Peyer's patch (tissue), 4 donors: ENCODE measurements at regions not wholly inside any gene's neighbourhood (a gene's known extent, or its start where the extent isn't known, plus 50 kb on each side); places are given as distances from the start of the nearest gene placed in this dataset.

Experiments
- DNase-seq, 3 donors: peaks; one replicate each; pipeline ENCODE4 v3.0.0-alpha.2; 2017 to 2019
- H3K27ac ChIP-seq, 4 donors: fragments of 200-600 bp; sonication (generic); one replicate each; pipeline ENCODE4 v1.5.1; 2016 to 2019
- H3K27me3 ChIP-seq, 2 donors: fragments of 200-600 bp; sonication (generic); one replicate each; pipeline ENCODE4 v1.5.1; 2019
- H3K36me3 ChIP-seq, 3 donors: fragments of 200-600 bp; sonication (generic); one replicate each; pipeline ENCODE4 v1.5.1; 2016 to 2019
- H3K4me1 ChIP-seq, 4 donors: fragments of 200-600 bp; sonication (generic); one replicate each; pipeline ENCODE4 v1.5.1; 2016 to 2019
- H3K4me3 ChIP-seq, 4 donors: fragments of 200-600 bp; sonication (generic); 1 replicate in 3 of 4; 2 replicates in 1 of 4; pipeline ENCODE4 v1.5.1; 2016 to 2019; ENCODE audit warnings: mild to moderate bottlenecking in 1 of 4
- H3K9me3 ChIP-seq, 4 donors: fragments of 200-600 bp; sonication (generic); one replicate each; pipeline ENCODE4 v1.5.1; 2016 to 2019; ENCODE audit warnings: mild to moderate bottlenecking in 1 of 4
- POLR2A ChIP-seq, 2 donors: fragments of 450-650 bp; IDR thresholded peaks; one replicate each; pipeline ENCODE4 v1.5.1; 2017; ENCODE audit warnings: antibody characterized with exemption in 2 of 2, mild to moderate bottlenecking in 2 of 2, moderate library complexity in 2 of 2
- TF ChIP-seq, protein P1 (sequence below), 6 experiments: fragments of 450-650 bp in 4 of 6; fragments of 200-600 bp in 2 of 6; sonication (generic) in 1 of 6; IDR thresholded peaks; one replicate each; pipeline ENCODE4 v1.5.1; 2017 to 2019; ENCODE audit warnings: antibody characterized with exemption in 6 of 6, mild to moderate bottlenecking in 3 of 6, moderate library complexity in 1 of 6

DNA sequence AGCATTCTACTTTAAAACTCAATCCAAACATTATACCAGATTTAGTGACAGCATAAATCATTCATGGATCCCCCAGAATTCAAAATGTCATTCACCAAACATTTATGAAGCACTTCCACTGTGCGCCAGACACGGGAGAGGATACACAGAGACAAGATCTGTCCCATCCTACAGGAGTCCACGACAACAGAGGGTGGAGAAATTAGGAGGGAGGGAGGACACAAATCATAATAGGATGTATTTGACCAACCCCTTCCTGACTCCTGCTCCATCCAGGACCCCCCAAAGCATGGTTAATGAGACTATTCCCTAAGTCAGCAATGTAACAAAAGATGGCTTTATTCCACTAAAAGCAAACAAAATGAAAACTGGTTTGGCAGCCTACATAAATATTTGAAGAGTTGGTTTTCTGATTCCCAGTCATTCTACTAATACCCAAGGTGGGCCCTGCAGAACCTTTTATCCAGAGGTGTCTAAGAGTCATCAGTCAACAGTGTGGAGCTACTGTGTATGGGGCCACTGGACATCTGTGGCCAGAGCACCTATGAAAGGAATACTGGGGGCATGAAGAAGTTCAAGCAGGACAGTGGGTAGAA, 62.8 kb upstream of the DOCK9 start:
- Histone ChIP-seq H3K4me1 (no peaks in the 10 kb centered on the region), H3K4me3 (no peak overlapping the region), H3K36me3 (no peaks in the 10 kb centered on the region), H3K27me3 (no peaks in the 10 kb centered on the region), H3K9me3 (peaks cover 0 to 4% (median 0%) of the 10 kb centered on the region in 4 donors), H3K27ac (no peak overlapping the region)
- TF ChIP-seq POLR2A (IDR thresholded peaks at IDR 0.05): no peak
- TF ChIP-seq, protein P1, sequence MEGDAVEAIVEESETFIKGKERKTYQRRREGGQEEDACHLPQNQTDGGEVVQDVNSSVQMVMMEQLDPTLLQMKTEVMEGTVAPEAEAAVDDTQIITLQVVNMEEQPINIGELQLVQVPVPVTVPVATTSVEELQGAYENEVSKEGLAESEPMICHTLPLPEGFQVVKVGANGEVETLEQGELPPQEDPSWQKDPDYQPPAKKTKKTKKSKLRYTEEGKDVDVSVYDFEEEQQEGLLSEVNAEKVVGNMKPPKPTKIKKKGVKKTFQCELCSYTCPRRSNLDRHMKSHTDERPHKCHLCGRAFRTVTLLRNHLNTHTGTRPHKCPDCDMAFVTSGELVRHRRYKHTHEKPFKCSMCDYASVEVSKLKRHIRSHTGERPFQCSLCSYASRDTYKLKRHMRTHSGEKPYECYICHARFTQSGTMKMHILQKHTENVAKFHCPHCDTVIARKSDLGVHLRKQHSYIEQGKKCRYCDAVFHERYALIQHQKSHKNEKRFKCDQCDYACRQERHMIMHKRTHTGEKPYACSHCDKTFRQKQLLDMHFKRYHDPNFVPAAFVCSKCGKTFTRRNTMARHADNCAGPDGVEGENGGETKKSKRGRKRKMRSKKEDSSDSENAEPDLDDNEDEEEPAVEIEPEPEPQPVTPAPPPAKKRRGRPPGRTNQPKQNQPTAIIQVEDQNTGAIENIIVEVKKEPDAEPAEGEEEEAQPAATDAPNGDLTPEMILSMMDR (IDR thresholded peaks at IDR 0.05): no peak
- no peak for DNase-seq

DNA sequence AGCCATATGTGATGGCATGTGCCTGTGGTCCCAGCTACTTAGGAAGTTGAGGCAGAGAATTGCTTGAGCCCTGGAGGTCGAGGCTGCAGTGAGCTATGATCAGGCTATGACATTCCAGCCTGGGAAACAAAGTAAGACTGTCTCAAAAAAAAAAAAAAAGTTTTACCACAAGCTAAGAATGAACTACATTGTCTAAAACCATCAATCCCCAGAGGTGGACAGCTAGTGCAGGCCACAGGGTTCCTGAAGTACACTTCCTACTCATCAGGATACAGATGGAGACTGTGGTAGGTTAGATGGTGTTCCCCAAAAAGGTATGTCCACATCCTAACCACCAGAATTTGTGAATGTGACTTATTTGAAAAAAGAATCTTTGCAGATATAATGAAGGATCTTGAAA, 63.5 kb upstream of the DOCK9 start:
- H3K36me3 ChIP-seq: no peaks in the 10 kb centered on the region
- no peaks in the 10 kb centered on the region for H3K27me3 ChIP-seq
- peaks cover 0 to under 1% (median 0%) of the 10 kb centered on the region in 4 donors for H3K4me1 ChIP-seq
- no peak overlapping the region for H3K27ac ChIP-seq
- no peak for DNase-seq
- no peak overlapping the region for H3K4me3 ChIP-seq
- H3K9me3 ChIP-seq: no peaks in the 10 kb centered on the region
- no peak for TF ChIP-seq POLR2A (IDR thresholded peaks at IDR 0.05)
- TF ChIP-seq, protein P1 (IDR thresholded peaks at IDR 0.05): no peak

DNA sequence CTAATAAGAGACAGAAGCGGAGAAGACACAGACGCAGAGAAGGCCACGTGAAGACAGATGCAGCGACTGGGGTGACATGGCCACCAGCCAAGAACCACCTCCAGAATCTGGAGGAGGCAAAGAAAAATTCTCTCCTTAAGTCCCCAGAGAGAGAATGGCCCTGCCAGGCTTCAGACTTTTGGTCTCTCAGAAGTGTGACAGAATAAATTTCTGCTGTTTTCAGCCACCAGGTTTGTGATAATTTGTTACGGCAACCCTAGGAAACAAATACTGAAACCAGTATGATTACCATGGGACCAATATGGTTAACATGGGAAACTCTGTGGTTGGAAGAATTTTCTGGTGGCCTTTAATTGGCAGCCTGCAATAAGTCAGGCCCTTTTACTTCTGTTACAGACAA, 63.9 kb upstream of the DOCK9 start:
- no peaks in the 10 kb centered on the region for H3K27me3 ChIP-seq
- no peaks in the 10 kb centered on the region for H3K36me3 ChIP-seq
- H3K4me1 ChIP-seq: peaks cover 0 to 5% (median 0%) of the 10 kb centered on the region in 4 donors
- H3K9me3 ChIP-seq: no peaks in the 10 kb centered on the region
- no peak overlapping the region for H3K4me3 ChIP-seq
- H3K27ac ChIP-seq: no peak overlapping the region
- TF ChIP-seq, protein P1 (IDR thresholded peaks at IDR 0.05): no peak
- TF ChIP-seq POLR2A (IDR thresholded peaks at IDR 0.05): no peak
- DNase-seq: no peak

DNA sequence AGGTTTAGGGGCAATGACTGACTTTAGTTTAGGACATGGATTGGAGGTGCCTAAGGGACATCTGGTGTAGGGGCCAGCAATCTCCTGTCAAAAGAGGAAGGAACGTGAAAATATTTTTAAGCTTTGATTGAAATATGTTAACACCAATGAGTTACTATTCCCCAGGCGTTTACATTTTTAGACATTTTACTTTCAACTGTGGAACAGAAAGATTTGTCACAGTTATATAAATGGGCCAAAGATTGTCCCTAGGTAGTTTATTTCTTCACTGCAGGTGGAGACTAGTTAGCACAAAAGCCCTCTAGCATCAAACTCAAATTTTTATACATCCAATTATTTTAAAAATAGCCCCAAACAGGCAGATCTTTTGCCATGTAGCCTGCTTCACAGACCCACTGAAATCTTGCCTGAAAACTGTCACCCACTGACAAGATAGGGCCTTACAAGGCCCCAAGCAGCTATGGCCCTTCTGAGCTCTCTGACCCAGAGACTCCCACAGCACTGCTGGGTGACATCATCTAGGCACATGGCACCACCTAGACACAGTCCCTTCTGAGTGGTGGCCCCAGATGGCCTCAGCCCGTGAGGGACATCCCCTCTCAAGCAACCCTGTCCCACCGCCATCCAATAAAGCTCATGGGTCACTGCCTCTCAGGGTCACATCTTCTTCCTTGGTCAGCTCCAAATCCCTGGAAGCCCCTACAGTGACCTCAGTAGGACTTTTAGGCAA, 64.8 kb upstream of the DOCK9 start:
- Histone ChIP-seq H3K27ac (no peak overlapping the region), H3K27me3 (no peaks in the 10 kb centered on the region), H3K4me1 (peaks cover 0 to 9% (median 0%) of the 10 kb centered on the region in 4 donors), H3K36me3 (no peaks in the 10 kb centered on the region), H3K4me3 (no peak overlapping the region), H3K9me3 (no peaks in the 10 kb centered on the region)
- TF ChIP-seq, protein P1 (IDR thresholded peaks at IDR 0.05): no peak
- TF ChIP-seq POLR2A (IDR thresholded peaks at IDR 0.05): no peak
- no peak for DNase-seq

DNA sequence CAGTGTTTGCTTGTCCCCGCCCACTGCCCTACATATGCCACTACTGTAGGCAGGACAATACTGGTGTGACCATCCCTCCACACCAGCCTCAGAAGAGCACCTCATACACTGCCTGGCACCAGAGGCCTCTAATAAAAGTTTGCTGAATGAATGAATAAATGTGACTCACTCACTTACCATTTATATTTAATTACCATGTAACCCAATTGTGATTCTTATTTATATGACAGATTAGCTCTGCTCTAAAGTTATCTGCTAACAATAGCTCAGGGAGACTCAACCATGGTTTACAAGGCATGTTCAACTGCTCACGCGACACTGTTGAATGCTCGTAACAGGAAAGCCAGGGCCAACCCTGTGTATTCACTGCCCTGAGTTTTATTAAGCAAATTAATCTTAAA, 66.0 kb upstream of the DOCK9 start:
- DNase-seq: no peak
- no peaks in the 10 kb centered on the region for H3K9me3 ChIP-seq
- H3K27ac ChIP-seq: no peak overlapping the region
- TF ChIP-seq POLR2A (IDR thresholded peaks at IDR 0.05): no peak
- TF ChIP-seq, protein P1 (IDR thresholded peaks at IDR 0.05): no peak
- H3K4me3 ChIP-seq: no peak overlapping the region
- H3K27me3 ChIP-seq: no peaks in the 10 kb centered on the region
- no peaks in the 10 kb centered on the region for H3K36me3 ChIP-seq
- peaks cover 0 to 9% (median 0%) of the 10 kb centered on the region in 4 donors for H3K4me1 ChIP-seq
